DOHH2 (cell line): ENCODE measurements at regions not wholly inside any gene's neighbourhood (a gene's known extent, or its start where the extent isn't known, plus 50 kb on each side); places are given as distances from the start of the nearest gene placed in this dataset.

Experiments used
- H3F3A ChIP-seq: fragments of 200-600 bp; sonication (generic), shearing (Covaris generic); 2 replicates; pipeline ENCODE4 v1.6.0; 2016; ENCODE audit warnings: antibody characterized with exemption, mild to moderate bottlenecking; ENCODE audit not compliant: control insufficient read depth, insufficient read depth
- H3K27ac ChIP-seq: fragments of 200-600 bp; sonication (generic); 2 replicates; pipeline ENCODE4 v1.5.1; 2014; ENCODE audit warnings: low read depth, mild to moderate bottlenecking, low read length, moderate library complexity
- H3K27me3 ChIP-seq: fragments of 200-600 bp; sonication (generic); 2 replicates; pipeline ENCODE4 v1.6.1; 2014; ENCODE audit warnings: mild to moderate bottlenecking, low read length, mixed read lengths; ENCODE audit not compliant: control insufficient read depth
- H3K36me3 ChIP-seq: fragments of 200-600 bp; sonication (generic); 2 replicates; pipeline ENCODE4 v1.6.1; 2014; ENCODE audit warnings: mild to moderate bottlenecking, low read length, moderate library complexity, mixed read lengths; ENCODE audit not compliant: control insufficient read depth
- H3K4me1 ChIP-seq: fragments of 200-600 bp; sonication (generic); 2 replicates; pipeline ENCODE4 v1.6.1; 2014; ENCODE audit warnings: mild to moderate bottlenecking, low read length, mixed read lengths; ENCODE audit not compliant: control insufficient read depth
- H3K4me2 ChIP-seq: fragments of 200-600 bp; sonication (generic); 2 replicates; pipeline ENCODE4 v1.6.0; 2014; ENCODE audit warnings: mild to moderate bottlenecking, low read length, moderate library complexity
- H3K4me3 ChIP-seq: fragments of 200-600 bp; sonication (generic); 2 replicates; pipeline ENCODE4 v1.5.1; 2014; ENCODE audit warnings: mild to moderate bottlenecking, low read length, mixed read lengths
- H3K79me2 ChIP-seq: fragments of 200-600 bp; sonication (generic); 2 replicates; pipeline ENCODE4 v1.6.1; 2014; ENCODE audit warnings: mild to moderate bottlenecking, low read length, mixed read lengths; ENCODE audit not compliant: control insufficient read depth
- H3K9me2 ChIP-seq: fragments of 200-600 bp; sonication (generic); replicated peaks from 2 replicates; pipeline ENCODE4 v1.6.1; 2014; ENCODE audit warnings: mild to moderate bottlenecking, low read length, mixed read lengths; ENCODE audit not compliant: control insufficient read depth
- H3K9me3 ChIP-seq: fragments of 200-600 bp; sonication (generic); 2 replicates; pipeline ENCODE4 v1.6.1; 2014; ENCODE audit warnings: antibody characterized with exemption, low read length, mixed read lengths; ENCODE audit not compliant: control insufficient read depth, insufficient read depth
- H4K20me1 ChIP-seq: fragments of 200-600 bp; sonication (generic); 2 replicates; pipeline ENCODE4 v1.6.0; 2014; ENCODE audit warnings: low read depth, mild to moderate bottlenecking, antibody characterized with exemption, low read length, moderate library complexity; ENCODE audit not compliant: control insufficient read depth, insufficient read depth
- CTCF ChIP-seq: fragments of 200-600 bp; sonication (generic); IDR thresholded peaks from one replicate; pipeline ENCODE4 v1.5.1; 2014; ENCODE audit warnings: antibody characterized with exemption, mild to moderate bottlenecking, low read depth, low read length; ENCODE audit not compliant: poor library complexity, severe bottlenecking
- EZH2phosphoT487 ChIP-seq: fragments of 200-600 bp; sonication (generic); IDR thresholded peaks from 2 replicates; pipeline ENCODE4 v1.6.1; 2017; ENCODE audit warnings: borderline replicate concordance, mild to moderate bottlenecking, antibody characterized with exemption, low read length, moderate library complexity, mixed read lengths

DNA sequence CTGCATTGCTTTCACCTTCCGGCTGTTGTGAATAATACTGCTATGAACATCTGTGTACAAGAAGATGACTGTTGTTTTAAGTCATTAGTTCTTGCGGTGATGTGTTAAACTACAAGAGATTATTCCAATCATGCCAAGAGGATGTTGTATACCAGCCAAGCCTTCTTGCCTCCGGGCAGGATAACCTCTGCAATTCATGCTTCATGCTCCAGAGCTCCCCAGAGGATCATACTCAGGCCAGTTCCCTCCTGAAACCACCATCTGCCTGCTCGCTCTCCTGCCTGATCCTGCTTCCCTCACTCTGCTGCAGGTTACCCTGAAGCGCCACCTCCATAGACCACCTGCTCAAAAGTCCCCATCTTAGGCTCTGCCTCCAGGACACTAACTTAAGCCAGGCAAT is 187.1 kb upstream of the PROK2 start:
- peaks cover 8% of the 10 kb centered on the region for H3K4me1 ChIP-seq
- no peaks in the 10 kb centered on the region for H3K9me3 ChIP-seq
- H3K4me2 ChIP-seq, result no peak overlapping the region
- no peaks in the 10 kb centered on the region for H3K36me3 ChIP-seq
- H3K27me3 ChIP-seq, result peaks cover 21% of the 10 kb centered on the region; the same call in 1 of the 2 replicates
- no peaks in the 10 kb centered on the region for H3K9me2 ChIP-seq
- no peak overlapping the region for H3K4me3 ChIP-seq
- no peak for TF ChIP-seq EZH2phosphoT487
- TF ChIP-seq CTCF, result no peak
- no peaks in the 10 kb centered on the region for H4K20me1 ChIP-seq
- H3F3A ChIP-seq, result no peaks in the 10 kb centered on the region
- H3K79me2 ChIP-seq, result no peaks in the 10 kb centered on the region
- H3K27ac ChIP-seq, result no peak overlapping the region

DNA sequence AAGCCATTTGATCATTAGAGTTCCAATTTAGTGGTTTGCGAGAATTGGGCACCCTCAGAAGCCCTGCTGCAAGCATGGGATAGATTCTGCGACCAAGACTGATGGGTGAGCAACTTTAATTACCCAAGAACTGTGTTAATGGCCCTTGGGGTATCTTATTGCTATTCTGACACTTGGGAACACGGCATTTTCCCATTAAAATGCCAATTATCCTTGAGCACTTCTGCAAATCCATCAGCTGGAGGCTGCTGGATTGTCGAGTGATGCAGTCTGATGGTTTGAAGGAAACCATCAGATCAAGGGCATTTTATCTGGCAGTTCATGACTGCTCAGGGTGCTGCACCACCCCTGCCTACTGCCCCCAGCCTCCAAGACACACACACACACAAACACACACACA is 183.6 kb upstream of the PROK2 start:
- Histone ChIP-seq H4K20me1 (no peaks in the 10 kb centered on the region), H3K36me3 (no peaks in the 10 kb centered on the region), H3K27ac (no peak overlapping the region), H3K79me2 (no peaks in the 10 kb centered on the region), H3F3A (no peaks in the 10 kb centered on the region), H3K9me3 (no peaks in the 10 kb centered on the region), H3K4me3 (no peak overlapping the region), H3K4me1 (peaks cover 6% of the 10 kb centered on the region), H3K9me2 (no peaks in the 10 kb centered on the region), H3K27me3 (peaks cover 33% of the 10 kb centered on the region; the same call in 1 of the 2 replicates), H3K4me2 (no peak overlapping the region)
- TF ChIP-seq CTCF (no peak), EZH2phosphoT487 (no peak)

DNA sequence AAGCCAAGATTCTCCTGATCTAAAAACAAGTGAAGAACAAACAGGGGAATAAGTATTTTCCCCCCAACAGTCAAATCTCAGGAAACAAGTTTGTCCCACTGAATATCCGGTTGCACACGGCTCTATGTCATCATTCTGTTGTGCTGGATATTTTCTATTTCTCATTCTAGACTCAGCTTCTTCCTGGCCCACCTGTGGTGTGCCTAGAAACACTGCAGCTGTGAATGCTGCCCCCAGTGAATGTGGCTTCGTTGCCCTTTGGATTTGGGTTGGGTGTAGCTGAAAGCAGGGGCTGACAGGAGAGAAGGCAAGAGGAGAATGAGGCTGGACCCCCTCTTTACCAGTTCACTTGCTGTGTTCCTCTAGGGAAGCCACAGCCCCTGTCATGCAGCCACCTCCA is 181.2 kb upstream of the PROK2 start:
- no peak overlapping the region for H3K4me3 ChIP-seq
- H3F3A ChIP-seq, result no peaks in the 10 kb centered on the region
- H3K27ac ChIP-seq, result no peak overlapping the region
- no peak overlapping the region for H3K4me2 ChIP-seq
- H3K9me2 ChIP-seq, result no peaks in the 10 kb centered on the region
- H3K4me1 ChIP-seq, result no peaks in the 10 kb centered on the region
- H4K20me1 ChIP-seq, result no peaks in the 10 kb centered on the region
- TF ChIP-seq EZH2phosphoT487 (no peak), CTCF (no peak)
- H3K79me2 ChIP-seq, result no peaks in the 10 kb centered on the region
- no peaks in the 10 kb centered on the region for H3K36me3 ChIP-seq
- H3K27me3 ChIP-seq, result peaks cover 30% of the 10 kb centered on the region; the same call in 1 of the 2 replicates
- no peaks in the 10 kb centered on the region for H3K9me3 ChIP-seq
